Fibroblast of skin of abdomen (primary cell): ENCODE measurements at regions not wholly inside any gene's neighbourhood (a gene's known extent, or its start where the extent isn't known, plus 50 kb on each side); places are given as distances from the start of the nearest gene placed in this dataset.

ENCODE experiments used
- DNase-seq: peaks from one replicate; pipeline ENCODE4 v3.0.0-alpha.2; 2013

- DNase-seq = no peak
Observed at GRCh38 chr12:31867292-31867691, 91.9 kb upstream of the RESF1 start.

GRCh38 chr12:31866523-31866922 lies 92.7 kb upstream of the RESF1 start:
- no peak for DNase-seq

GRCh38 chr12:31865023-31865422 lies 94.2 kb upstream of the RESF1 start:
- DNase-seq = no peak

- DNase-seq = no peak
Observed at GRCh38 chr12:31861360-31861759, 97.9 kb upstream of the RESF1 start.

GRCh38 chr12:31860401-31860800 lies 98.8 kb upstream of the RESF1 start:
- no peak for DNase-seq

GRCh38 chr12:31859232-31859977 lies 99.8 kb upstream of the RESF1 start:
- no peak for DNase-seq

- no peak for DNase-seq
Observed at GRCh38 chr12:31855427-31855826, 103.8 kb upstream of the RESF1 start.

- DNase-seq = no peak
Observed at GRCh38 chr12:31853977-31854376, 105.2 kb upstream of the RESF1 start.

GRCh38 chr12:31853520-31853919 lies 105.7 kb upstream of the RESF1 start:
- no peak for DNase-seq

- no peak for DNase-seq
Observed at GRCh38 chr12:31850268-31850667, 108.9 kb upstream of the RESF1 start.

- no peak for DNase-seq
Observed at GRCh38 chr12:31849090-31849687, 110.0 kb upstream of the RESF1 start.

- DNase-seq = no peak
Observed at GRCh38 chr12:31846405-31846804, 112.8 kb upstream of the RESF1 start.

- DNase-seq = no peak
Observed at GRCh38 chr12:31845613-31846322, 113.4 kb upstream of the RESF1 start.

GRCh38 chr12:31843398-31844095 lies 114.7 kb upstream of the AMN1 start:
- DNase-seq = no peak

- no peak for DNase-seq
Observed at GRCh38 chr12:31837913-31838312, 109.1 kb upstream of the AMN1 start.

- no peak for DNase-seq
Observed at GRCh38 chr12:31835276-31835882, 106.6 kb upstream of the AMN1 start.

- no peak for DNase-seq
Observed at GRCh38 chr12:31834150-31834549, 105.3 kb upstream of the AMN1 start.

GRCh38 chr12:31832740-31833729 lies 104.2 kb upstream of the AMN1 start:
- no peak for DNase-seq

GRCh38 chr12:31828071-31828470 lies 99.2 kb upstream of the AMN1 start:
- DNase-seq = no peak

GRCh38 chr12:31822761-31823160 lies 93.9 kb upstream of the AMN1 start:
- DNase-seq = no peak

- DNase-seq = no peak
Observed at GRCh38 chr12:31821484-31821883, 92.7 kb upstream of the AMN1 start.

- no peak for DNase-seq
Observed at GRCh38 chr12:31820832-31821231, 92.0 kb upstream of the AMN1 start.
